ENCODE measurements at regions not wholly inside any gene's neighbourhood (a gene's known extent, or its start where the extent isn't known, plus 50 kb on each side); places are given as distances from the start of the nearest gene placed in this dataset.

DNA sequence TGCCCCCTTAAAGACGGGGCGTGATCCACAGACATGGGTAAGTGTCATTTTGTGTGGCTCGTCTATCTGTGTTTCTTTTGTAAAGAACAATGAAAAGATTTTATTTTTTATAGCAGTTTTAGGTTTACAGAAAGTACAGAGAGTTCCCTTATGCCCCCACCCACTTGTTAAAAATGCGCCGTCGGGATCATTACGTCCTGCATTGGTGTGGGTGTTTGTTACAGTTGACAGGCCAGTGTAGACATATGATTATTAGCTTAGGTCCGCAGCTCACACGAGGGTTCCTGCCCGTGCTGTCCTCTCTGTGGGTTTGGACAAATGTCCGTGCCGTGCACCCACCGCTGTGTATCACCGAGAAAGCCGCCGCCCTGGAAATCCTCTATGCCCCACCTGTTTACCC, 50.5 kb downstream of the RGS12 start:
- Histone ChIP-seq H3K4me1 (ENCODE audit: control insufficient read depth in 4 of 4, insufficient read depth in 4 of 4, low read length in 3 of 4) (peaks cover 0 to 10% (median 2%) of the 10 kb centered on the region in 4 donors), H3K9me3 (ENCODE audit: control insufficient read depth in 4 of 4, low read length in 3 of 4) (no peaks in the 10 kb centered on the region), H3K36me3 (ENCODE audit: control insufficient read depth in 4 of 4, insufficient read depth in 3 of 4, low read depth in 1 of 4, low read length in 3 of 4) (peaks cover 0 to 1% (median 0%) of the 10 kb centered on the region in 4 donors), H3K9ac (ENCODE audit: low read depth in 1 of 2, low read length in 2 of 2) (no peak overlapping the region), H3K27me3 (ENCODE audit: control insufficient read depth in 4 of 4, insufficient read depth in 4 of 4, low read length in 3 of 4) (no peaks in the 10 kb centered on the region), H3K4me3 (ENCODE audit: low read depth in 1 of 3, low read length in 3 of 3) (no peak overlapping the region), H3K27ac (ENCODE audit: low read depth in 1 of 2, low read length in 2 of 2) (no peak overlapping the region)
- WGBS, result 95% methylated on average over 16 of the region's 16 CpGs
- no peak for DNase-seq (ENCODE audit: low spot score)
- TF ChIP-seq, protein P1, sequence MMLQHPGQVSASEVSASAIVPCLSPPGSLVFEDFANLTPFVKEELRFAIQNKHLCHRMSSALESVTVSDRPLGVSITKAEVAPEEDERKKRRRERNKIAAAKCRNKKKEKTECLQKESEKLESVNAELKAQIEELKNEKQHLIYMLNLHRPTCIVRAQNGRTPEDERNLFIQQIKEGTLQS (IDR thresholded peaks at IDR 0.05), result no peak
- no peak for TF ChIP-seq HNF4G (IDR thresholded peaks at IDR 0.05)
- TF ChIP-seq, protein P2, sequence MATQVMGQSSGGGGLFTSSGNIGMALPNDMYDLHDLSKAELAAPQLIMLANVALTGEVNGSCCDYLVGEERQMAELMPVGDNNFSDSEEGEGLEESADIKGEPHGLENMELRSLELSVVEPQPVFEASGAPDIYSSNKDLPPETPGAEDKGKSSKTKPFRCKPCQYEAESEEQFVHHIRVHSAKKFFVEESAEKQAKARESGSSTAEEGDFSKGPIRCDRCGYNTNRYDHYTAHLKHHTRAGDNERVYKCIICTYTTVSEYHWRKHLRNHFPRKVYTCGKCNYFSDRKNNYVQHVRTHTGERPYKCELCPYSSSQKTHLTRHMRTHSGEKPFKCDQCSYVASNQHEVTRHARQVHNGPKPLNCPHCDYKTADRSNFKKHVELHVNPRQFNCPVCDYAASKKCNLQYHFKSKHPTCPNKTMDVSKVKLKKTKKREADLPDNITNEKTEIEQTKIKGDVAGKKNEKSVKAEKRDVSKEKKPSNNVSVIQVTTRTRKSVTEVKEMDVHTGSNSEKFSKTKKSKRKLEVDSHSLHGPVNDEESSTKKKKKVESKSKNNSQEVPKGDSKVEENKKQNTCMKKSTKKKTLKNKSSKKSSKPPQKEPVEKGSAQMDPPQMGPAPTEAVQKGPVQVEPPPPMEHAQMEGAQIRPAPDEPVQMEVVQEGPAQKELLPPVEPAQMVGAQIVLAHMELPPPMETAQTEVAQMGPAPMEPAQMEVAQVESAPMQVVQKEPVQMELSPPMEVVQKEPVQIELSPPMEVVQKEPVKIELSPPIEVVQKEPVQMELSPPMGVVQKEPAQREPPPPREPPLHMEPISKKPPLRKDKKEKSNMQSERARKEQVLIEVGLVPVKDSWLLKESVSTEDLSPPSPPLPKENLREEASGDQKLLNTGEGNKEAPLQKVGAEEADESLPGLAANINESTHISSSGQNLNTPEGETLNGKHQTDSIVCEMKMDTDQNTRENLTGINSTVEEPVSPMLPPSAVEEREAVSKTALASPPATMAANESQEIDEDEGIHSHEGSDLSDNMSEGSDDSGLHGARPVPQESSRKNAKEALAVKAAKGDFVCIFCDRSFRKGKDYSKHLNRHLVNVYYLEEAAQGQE (IDR thresholded peaks at IDR 0.05), result no peak
- TF ChIP-seq FOXA1 (IDR thresholded peaks at IDR 0.05), result no peak
- TF ChIP-seq RAD21 (IDR thresholded peaks at IDR 0.05), result no peak
- no peak for TF ChIP-seq YY1 (IDR thresholded peaks at IDR 0.05)
- TF ChIP-seq TAF1 (conservative IDR thresholded peaks at IDR 0.05), result no peak
- TF ChIP-seq FOXA2 (IDR thresholded peaks at IDR 0.05), result no peak
- TF ChIP-seq NR2F2 (IDR thresholded peaks at IDR 0.05), result no peak
- no peak for TF ChIP-seq HNF4A (conservative IDR thresholded peaks at IDR 0.05)
- TF ChIP-seq, protein P3, sequence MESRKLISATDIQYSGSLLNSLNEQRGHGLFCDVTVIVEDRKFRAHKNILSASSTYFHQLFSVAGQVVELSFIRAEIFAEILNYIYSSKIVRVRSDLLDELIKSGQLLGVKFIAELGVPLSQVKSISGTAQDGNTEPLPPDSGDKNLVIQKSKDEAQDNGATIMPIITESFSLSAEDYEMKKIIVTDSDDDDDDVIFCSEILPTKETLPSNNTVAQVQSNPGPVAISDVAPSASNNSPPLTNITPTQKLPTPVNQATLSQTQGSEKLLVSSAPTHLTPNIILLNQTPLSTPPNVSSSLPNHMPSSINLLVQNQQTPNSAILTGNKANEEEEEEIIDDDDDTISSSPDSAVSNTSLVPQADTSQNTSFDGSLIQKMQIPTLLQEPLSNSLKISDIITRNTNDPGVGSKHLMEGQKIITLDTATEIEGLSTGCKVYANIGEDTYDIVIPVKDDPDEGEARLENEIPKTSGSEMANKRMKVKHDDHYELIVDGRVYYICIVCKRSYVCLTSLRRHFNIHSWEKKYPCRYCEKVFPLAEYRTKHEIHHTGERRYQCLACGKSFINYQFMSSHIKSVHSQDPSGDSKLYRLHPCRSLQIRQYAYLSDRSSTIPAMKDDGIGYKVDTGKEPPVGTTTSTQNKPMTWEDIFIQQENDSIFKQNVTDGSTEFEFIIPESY (IDR thresholded peaks at IDR 0.05), result no peak
- TF ChIP-seq JUND (IDR thresholded peaks at IDR 0.05), result no peak
- TF ChIP-seq, protein P4, sequence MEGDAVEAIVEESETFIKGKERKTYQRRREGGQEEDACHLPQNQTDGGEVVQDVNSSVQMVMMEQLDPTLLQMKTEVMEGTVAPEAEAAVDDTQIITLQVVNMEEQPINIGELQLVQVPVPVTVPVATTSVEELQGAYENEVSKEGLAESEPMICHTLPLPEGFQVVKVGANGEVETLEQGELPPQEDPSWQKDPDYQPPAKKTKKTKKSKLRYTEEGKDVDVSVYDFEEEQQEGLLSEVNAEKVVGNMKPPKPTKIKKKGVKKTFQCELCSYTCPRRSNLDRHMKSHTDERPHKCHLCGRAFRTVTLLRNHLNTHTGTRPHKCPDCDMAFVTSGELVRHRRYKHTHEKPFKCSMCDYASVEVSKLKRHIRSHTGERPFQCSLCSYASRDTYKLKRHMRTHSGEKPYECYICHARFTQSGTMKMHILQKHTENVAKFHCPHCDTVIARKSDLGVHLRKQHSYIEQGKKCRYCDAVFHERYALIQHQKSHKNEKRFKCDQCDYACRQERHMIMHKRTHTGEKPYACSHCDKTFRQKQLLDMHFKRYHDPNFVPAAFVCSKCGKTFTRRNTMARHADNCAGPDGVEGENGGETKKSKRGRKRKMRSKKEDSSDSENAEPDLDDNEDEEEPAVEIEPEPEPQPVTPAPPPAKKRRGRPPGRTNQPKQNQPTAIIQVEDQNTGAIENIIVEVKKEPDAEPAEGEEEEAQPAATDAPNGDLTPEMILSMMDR (IDR thresholded peaks at IDR 0.05; ENCODE audit: low read depth, low read length, missing input control), result no peak
- no peak for TF ChIP-seq SP1 (IDR thresholded peaks at IDR 0.05)
- TF ChIP-seq EGR1 (IDR thresholded peaks at IDR 0.05; ENCODE audit: low read depth in 2 of 2), result no peak
- TF ChIP-seq, protein P5, sequence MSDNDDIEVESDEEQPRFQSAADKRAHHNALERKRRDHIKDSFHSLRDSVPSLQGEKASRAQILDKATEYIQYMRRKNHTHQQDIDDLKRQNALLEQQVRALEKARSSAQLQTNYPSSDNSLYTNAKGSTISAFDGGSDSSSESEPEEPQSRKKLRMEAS (IDR thresholded peaks at IDR 0.05), result no peak

DNA sequence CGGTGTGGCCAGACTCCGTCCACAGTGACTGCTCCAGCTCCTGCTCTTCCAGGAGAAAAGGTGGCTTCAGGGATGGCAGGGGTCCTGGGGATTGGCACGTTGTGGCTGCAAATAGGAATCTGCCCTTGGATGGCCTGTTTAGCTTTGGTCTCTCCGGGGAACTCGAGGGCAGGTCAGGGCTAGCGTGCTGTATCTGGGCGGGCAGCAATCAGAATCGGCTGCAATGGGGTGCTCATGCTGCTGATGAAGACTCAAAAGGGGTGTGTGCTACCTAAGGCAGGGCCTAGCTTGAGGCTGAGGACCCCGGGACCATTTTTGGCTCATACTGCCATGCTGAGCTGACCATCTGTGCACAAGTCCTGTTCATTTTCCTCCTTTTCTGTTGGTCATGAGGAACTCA, 51.3 kb downstream of the RGS12 start:
- no peak for DNase-seq (ENCODE audit: low spot score)
- no peaks in the 10 kb centered on the region for H3K9me3 ChIP-seq (ENCODE audit: control insufficient read depth in 4 of 4, low read length in 3 of 4)
- H3K9ac ChIP-seq (ENCODE audit: low read depth in 1 of 2, low read length in 2 of 2), result no peak overlapping the region
- 93% methylated on average over 9 of the region's 9 CpGs for WGBS
- peaks cover 0 to 10% (median 2%) of the 10 kb centered on the region in 4 donors for H3K4me1 ChIP-seq (ENCODE audit: control insufficient read depth in 4 of 4, insufficient read depth in 4 of 4, low read length in 3 of 4)
- no peak overlapping the region for H3K27ac ChIP-seq (ENCODE audit: low read depth in 1 of 2, low read length in 2 of 2)
- no peak overlapping the region for H3K4me3 ChIP-seq (ENCODE audit: low read depth in 1 of 3, low read length in 3 of 3)
- peaks cover 0 to 1% (median 0%) of the 10 kb centered on the region in 4 donors for H3K36me3 ChIP-seq (ENCODE audit: control insufficient read depth in 4 of 4, insufficient read depth in 3 of 4, low read depth in 1 of 4, low read length in 3 of 4)
- H3K27me3 ChIP-seq (ENCODE audit: control insufficient read depth in 4 of 4, insufficient read depth in 4 of 4, low read length in 3 of 4), result no peaks in the 10 kb centered on the region
- TF ChIP-seq HNF4G (IDR thresholded peaks at IDR 0.05) (no peak), FOXA1 (IDR thresholded peaks at IDR 0.05) (no peak), RXRA (IDR thresholded peaks at IDR 0.05) (no peak), GABPA (IDR thresholded peaks at IDR 0.05 in 1 of 2, conservative IDR thresholded peaks at IDR 0.05 in 1 of 2) (no peak), JUND (IDR thresholded peaks at IDR 0.05) (no peak), EGR1 (IDR thresholded peaks at IDR 0.05; ENCODE audit: low read depth in 2 of 2) (no peak), TAF1 (conservative IDR thresholded peaks at IDR 0.05) (no peak), SP1 (IDR thresholded peaks at IDR 0.05) (no peak)
- TF ChIP-seq, protein P2 (IDR thresholded peaks at IDR 0.05), result no peak
- TF ChIP-seq, protein P4 (IDR thresholded peaks at IDR 0.05; ENCODE audit: low read depth, low read length, missing input control), result no peak

All from liver (tissue), 8 donors.